Left colon (tissue), 2 donors: ENCODE measurements at regions not wholly inside any gene's neighbourhood (a gene's known extent, or its start where the extent isn't known, plus 50 kb on each side); places are given as distances from the start of the nearest gene placed in this dataset.
A peak's percentile ranks its signal among the peaks of the same experiment; 100 is the strongest.

Source experiments
- ATAC-seq: fragments of 200-7000 bp; cut with Tn5 transposase; one replicate; pipeline ENCODE4 v1.9.1; 2020; ENCODE audit warnings: mild to moderate bottlenecking, moderate library complexity
- DNase-seq, 2 donors: peaks; one replicate each; pipeline ENCODE4 v3.0.0-alpha.2; 2020
- intact Hi-C, 2 donors: fragments of 100-400 bp; cut with DNase I in 1 of 2; cut with micrococcal nuclease in 1 of 2; formaldehyde crosslinking; loops; one replicate each; pipeline versions ENCODE4 v1.11.2 to v1.14.0; 2022; cut with DNase I, micrococcal nuclease
- donor health status: DM: no; HTN: no; CAD: no.
- donor health status: DM: yes; HTN: yes; CAD: no.

GRCh38 chr13:40486518-40487163 is 179.8 kb downstream of the FOXO1 start:
- ATAC-seq (no peak), DNase-seq (no peak)
- intact Hi-C loops: no loop called here

GRCh38 chr13:40488869-40489391 is 177.5 kb downstream of the FOXO1 start:
- intact Hi-C loops: no loop called here
- no peak for DNase-seq
- ATAC-seq: no peak

- ATAC-seq (peak; percentile 61), DNase-seq (peak in 1 of 2 donors; percentile 51)
- intact Hi-C loops: no loop called here
These were observed 176.2 kb downstream of the FOXO1 start for GRCh38 chr13:40490086-40490758.

GRCh38 chr13:40492511-40492910 is 173.9 kb downstream of the FOXO1 start:
- no peak for ATAC-seq
- no peak for DNase-seq
- intact Hi-C loops: no loop called here

GRCh38 chr13:40494513-40494912 is 171.9 kb downstream of the FOXO1 start:
- intact Hi-C loops: no loop called here
- ATAC-seq: no peak
- no peak for DNase-seq

- ATAC-seq (no peak), DNase-seq (no peak)
- intact Hi-C loops: no loop called here
These were observed 171.4 kb downstream of the FOXO1 start for GRCh38 chr13:40494946-40495620.

DNA sequence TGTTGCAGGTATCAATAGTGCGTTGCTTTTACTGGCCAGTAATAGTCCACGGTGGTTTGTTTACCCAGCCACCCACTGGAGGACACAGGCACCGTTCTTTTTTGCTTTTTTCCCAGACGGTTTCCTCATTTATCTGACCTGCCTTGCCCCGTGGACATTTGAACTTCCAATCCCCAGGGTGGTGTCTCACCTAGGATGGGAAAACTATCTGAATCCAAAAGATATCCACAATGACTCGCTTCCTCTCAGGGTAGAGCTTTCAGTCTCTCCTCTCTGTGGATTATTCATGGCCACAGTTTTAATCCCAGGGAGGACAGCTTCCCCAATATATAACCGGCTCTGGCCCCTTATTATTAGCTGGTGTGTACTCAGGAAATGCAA is 170.8 kb downstream of the FOXO1 start:
- no peak for DNase-seq
- intact Hi-C loops: no loop called here
- no peak for ATAC-seq

DNA sequence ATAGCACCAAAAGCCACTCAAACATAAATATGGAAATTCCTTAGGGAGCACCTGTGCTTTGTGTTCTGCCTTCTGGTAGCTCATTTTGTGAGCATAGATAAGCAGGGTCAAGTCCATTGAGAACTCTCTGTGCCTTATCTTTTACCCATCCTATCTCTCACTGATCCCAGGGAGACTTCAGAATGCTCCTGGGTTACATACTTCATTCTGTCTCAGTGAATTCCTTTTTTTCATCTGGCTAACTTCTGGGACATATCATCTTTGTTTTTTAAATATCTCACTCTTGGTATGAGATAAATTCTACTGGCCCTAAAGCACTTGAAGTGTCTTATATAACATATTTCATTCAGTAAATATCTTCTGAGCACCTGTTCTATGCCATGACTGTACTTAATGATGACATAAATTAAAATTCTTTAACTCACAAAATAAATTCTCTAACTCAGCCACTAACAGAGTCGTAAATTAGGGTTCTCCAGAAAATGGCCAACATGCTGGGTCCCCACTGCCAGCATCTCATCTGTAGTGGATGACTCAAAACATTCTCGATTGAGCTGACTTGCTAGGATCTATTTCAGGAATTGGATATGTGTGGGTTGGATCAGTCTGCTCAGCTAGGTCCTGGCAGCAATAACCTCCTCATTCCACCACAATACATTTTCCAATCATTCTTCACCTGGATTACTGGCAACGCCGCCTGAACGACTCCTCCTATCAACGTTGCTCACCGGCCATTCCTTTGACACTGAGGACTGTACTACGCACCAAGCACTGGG is 170.2 kb downstream of the FOXO1 start:
- intact Hi-C loops: no loop called here
- ATAC-seq (no peak), DNase-seq (no peak)

- ATAC-seq: no peak
- intact Hi-C loops: no loop called here
- DNase-seq: no peak
These were observed 168.0 kb downstream of the FOXO1 start for GRCh38 chr13:40498461-40498860.

- DNase-seq (no peak), ATAC-seq (no peak)
- intact Hi-C loops: no loop called here
These were observed 164.2 kb downstream of the FOXO1 start for GRCh38 chr13:40502236-40502635.

GRCh38 chr13:40503011-40503410 is 163.4 kb downstream of the FOXO1 start:
- intact Hi-C loops: no loop called here
- DNase-seq (no peak), ATAC-seq (no peak)

DNA sequence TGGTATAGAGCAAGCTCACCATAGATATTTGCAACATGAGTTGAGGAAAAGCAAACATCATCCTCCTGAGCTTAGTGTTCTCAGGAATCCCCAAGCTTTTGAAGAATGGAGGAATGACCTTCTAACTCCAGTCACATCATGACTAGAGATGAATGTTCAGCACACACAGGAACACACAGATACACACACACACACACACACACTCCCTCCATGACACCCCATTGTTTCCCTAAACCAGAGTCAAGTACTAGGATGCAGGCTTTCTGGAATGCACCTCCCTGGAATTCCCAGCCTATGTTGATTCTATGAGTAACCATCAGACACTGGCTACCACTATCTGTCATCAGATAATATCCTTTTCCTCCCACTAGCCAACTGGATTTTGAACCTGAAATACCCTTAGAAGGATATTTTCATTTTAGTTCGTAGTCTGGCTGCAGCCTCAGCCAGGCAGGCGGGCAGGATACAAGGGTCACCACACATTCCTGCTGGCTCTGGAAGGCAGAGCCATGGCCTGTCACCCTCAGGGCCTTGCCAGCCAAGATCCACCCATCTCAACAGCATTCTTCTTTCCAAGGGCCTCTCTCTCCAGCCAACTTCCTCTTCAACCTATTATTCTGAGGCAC is 162.4 kb downstream of the FOXO1 start:
- ATAC-seq (no peak), DNase-seq (no peak)
- intact Hi-C loops: no loop called here

GRCh38 chr13:40504641-40505040 is 161.8 kb downstream of the FOXO1 start:
- intact Hi-C loops: no loop called here
- ATAC-seq: no peak
- DNase-seq: no peak

DNA sequence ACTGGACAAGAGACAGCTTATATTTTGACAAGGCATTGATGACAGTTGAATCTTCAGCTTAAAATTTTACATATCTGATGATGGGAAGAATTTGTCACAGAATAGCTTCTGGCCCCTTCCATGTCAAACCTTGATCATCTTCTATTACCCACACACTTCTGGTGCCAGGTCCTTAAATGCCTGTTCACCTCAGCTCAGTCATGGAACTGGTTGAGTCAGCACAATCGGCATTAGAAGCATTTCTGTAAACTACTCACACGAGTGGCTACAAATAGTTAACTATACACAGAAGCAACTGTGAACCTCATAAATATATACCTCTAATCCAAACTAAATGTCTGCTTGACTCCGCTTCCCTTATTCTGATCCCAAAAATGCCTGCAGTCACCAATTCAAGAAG is 161.2 kb downstream of the FOXO1 start:
- intact Hi-C loops: no loop called here
- ATAC-seq: no peak
- DNase-seq: no peak
